ENCODE measurements at regions not wholly inside any gene's neighbourhood (a gene's known extent, or its start where the extent isn't known, plus 50 kb on each side); places are given as distances from the start of the nearest gene placed in this dataset.

DNA sequence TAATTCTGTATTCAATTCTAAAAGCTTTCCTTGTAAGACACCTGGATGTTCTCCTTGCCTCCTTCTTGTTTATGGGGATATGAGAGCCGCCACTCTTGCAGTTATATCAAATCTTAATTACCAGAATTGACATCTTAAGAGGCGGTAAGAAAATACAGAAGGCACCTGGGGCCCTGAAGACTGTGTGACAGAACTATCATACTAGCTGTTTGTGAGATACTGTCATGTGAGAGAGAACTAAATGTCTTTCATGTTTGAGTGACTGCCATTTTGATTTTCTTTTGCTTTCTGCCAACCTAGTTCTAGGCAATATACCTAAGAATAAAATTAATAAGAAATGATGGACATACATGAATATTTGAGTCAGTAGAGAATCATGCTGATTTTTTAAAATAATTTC is 340.2 kb upstream of the SMIM31 start:
- Mint-ChIP-seq H3K9me3 (peaks cover 16% of the 10 kb centered on the region), H3K27me3 (ENCODE audit: low read depth) (no peaks in the 10 kb centered on the region), H3K4me1 (no peaks in the 10 kb centered on the region), H3K36me3 (no peaks in the 10 kb centered on the region), H3K27ac (no peak overlapping the region), H3K4me3 (no peak overlapping the region)
- TF ChIP-seq EMX1 (CRISPR knock-in tag; IDR thresholded peaks at IDR 0.05) (no peak), FOXJ3 (CRISPR knock-in tag; IDR thresholded peaks at IDR 0.05; ENCODE audit: borderline replicate concordance) (no peak), NR2C2 (CRISPR knock-in tag; IDR thresholded peaks at IDR 0.05) (no peak), GABPB1 (CRISPR knock-in tag; IDR thresholded peaks at IDR 0.05) (no peak), SP1 (CRISPR knock-in tag; conservative IDR thresholded peaks at IDR 0.05) (no peak), JUN (CRISPR knock-in tag; IDR thresholded peaks at IDR 0.05) (no peak), CREB1 (CRISPR knock-in tag; IDR thresholded peaks at IDR 0.05) (no peak), NR3C1 (CRISPR knock-in tag; conservative IDR thresholded peaks at IDR 0.05; ENCODE audit: low read depth) (no peak), NR1H2 (CRISPR knock-in tag; IDR thresholded peaks at IDR 0.05) (no peak)
- TF ChIP-seq, protein P1, sequence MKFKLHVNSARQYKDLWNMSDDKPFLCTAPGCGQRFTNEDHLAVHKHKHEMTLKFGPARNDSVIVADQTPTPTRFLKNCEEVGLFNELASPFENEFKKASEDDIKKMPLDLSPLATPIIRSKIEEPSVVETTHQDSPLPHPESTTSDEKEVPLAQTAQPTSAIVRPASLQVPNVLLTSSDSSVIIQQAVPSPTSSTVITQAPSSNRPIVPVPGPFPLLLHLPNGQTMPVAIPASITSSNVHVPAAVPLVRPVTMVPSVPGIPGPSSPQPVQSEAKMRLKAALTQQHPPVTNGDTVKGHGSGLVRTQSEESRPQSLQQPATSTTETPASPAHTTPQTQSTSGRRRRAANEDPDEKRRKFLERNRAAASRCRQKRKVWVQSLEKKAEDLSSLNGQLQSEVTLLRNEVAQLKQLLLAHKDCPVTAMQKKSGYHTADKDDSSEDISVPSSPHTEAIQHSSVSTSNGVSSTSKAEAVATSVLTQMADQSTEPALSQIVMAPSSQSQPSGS (CRISPR knock-in tag; IDR thresholded peaks at IDR 0.05; ENCODE audit: borderline replicate concordance, low read depth), result no peak
- TF ChIP-seq, protein P2, sequence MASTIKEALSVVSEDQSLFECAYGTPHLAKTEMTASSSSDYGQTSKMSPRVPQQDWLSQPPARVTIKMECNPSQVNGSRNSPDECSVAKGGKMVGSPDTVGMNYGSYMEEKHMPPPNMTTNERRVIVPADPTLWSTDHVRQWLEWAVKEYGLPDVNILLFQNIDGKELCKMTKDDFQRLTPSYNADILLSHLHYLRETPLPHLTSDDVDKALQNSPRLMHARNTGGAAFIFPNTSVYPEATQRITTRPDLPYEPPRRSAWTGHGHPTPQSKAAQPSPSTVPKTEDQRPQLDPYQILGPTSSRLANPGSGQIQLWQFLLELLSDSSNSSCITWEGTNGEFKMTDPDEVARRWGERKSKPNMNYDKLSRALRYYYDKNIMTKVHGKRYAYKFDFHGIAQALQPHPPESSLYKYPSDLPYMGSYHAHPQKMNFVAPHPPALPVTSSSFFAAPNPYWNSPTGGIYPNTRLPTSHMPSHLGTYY (CRISPR knock-in tag; IDR thresholded peaks at IDR 0.05), result no peak
- TF ChIP-seq, protein P3, sequence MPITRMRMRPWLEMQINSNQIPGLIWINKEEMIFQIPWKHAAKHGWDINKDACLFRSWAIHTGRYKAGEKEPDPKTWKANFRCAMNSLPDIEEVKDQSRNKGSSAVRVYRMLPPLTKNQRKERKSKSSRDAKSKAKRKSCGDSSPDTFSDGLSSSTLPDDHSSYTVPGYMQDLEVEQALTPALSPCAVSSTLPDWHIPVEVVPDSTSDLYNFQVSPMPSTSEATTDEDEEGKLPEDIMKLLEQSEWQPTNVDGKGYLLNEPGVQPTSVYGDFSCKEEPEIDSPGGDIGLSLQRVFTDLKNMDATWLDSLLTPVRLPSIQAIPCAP (CRISPR knock-in tag; IDR thresholded peaks at IDR 0.05), result no peak
- TF ChIP-seq, protein P4, sequence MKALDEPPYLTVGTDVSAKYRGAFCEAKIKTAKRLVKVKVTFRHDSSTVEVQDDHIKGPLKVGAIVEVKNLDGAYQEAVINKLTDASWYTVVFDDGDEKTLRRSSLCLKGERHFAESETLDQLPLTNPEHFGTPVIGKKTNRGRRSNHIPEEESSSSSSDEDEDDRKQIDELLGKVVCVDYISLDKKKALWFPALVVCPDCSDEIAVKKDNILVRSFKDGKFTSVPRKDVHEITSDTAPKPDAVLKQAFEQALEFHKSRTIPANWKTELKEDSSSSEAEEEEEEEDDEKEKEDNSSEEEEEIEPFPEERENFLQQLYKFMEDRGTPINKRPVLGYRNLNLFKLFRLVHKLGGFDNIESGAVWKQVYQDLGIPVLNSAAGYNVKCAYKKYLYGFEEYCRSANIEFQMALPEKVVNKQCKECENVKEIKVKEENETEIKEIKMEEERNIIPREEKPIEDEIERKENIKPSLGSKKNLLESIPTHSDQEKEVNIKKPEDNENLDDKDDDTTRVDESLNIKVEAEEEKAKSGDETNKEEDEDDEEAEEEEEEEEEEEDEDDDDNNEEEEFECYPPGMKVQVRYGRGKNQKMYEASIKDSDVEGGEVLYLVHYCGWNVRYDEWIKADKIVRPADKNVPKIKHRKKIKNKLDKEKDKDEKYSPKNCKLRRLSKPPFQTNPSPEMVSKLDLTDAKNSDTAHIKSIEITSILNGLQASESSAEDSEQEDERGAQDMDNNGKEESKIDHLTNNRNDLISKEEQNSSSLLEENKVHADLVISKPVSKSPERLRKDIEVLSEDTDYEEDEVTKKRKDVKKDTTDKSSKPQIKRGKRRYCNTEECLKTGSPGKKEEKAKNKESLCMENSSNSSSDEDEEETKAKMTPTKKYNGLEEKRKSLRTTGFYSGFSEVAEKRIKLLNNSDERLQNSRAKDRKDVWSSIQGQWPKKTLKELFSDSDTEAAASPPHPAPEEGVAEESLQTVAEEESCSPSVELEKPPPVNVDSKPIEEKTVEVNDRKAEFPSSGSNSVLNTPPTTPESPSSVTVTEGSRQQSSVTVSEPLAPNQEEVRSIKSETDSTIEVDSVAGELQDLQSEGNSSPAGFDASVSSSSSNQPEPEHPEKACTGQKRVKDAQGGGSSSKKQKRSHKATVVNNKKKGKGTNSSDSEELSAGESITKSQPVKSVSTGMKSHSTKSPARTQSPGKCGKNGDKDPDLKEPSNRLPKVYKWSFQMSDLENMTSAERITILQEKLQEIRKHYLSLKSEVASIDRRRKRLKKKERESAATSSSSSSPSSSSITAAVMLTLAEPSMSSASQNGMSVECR (CRISPR knock-in tag; IDR thresholded peaks at IDR 0.05; ENCODE audit: borderline replicate concordance), result no peak
- ChIA-PET POLR2A (no interaction called here), CTCF (no interaction called here)
- no peak for ATAC-seq
- DNase-seq (ENCODE audit: low spot score), result no peak

DNA sequence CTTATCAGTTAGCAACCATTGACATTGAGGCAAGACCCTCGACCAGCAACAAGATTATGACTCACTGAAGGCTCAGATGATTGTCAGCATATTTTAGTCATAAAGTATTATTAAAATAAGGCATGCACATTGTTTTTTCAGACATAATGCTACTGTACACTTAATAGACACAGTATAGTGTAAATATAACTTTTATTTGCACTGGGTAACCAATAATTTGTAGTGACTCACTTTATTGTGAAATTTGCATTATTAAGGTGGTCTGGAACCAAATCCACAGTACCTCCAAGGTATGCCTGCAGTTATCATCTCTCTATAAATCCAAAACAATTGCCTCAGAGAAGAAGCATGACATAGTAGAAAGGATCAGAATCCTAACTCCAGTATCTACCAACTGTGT is 330.1 kb upstream of the SMIM31 start:
- Mint-ChIP-seq H3K4me1 (no peaks in the 10 kb centered on the region), H3K27ac (no peak overlapping the region), H3K4me3 (no peak overlapping the region), H3K27me3 (ENCODE audit: low read depth) (no peaks in the 10 kb centered on the region), H3K36me3 (no peaks in the 10 kb centered on the region), H3K9me3 (peaks cover 14% of the 10 kb centered on the region)
- DNase-seq (ENCODE audit: low spot score) (no peak), ATAC-seq (no peak)
- TF ChIP-seq ZNF263 (CRISPR knock-in tag; IDR thresholded peaks at IDR 0.05; ENCODE audit: low read depth) (no peak), ZNF423 (CRISPR knock-in tag; IDR thresholded peaks at IDR 0.05) (no peak), ELF4 (CRISPR knock-in tag; IDR thresholded peaks at IDR 0.05; ENCODE audit: low read depth) (no peak), RELA (CRISPR knock-in tag; IDR thresholded peaks at IDR 0.05; ENCODE audit: borderline replicate concordance) (no peak)
- TF ChIP-seq, protein P5, sequence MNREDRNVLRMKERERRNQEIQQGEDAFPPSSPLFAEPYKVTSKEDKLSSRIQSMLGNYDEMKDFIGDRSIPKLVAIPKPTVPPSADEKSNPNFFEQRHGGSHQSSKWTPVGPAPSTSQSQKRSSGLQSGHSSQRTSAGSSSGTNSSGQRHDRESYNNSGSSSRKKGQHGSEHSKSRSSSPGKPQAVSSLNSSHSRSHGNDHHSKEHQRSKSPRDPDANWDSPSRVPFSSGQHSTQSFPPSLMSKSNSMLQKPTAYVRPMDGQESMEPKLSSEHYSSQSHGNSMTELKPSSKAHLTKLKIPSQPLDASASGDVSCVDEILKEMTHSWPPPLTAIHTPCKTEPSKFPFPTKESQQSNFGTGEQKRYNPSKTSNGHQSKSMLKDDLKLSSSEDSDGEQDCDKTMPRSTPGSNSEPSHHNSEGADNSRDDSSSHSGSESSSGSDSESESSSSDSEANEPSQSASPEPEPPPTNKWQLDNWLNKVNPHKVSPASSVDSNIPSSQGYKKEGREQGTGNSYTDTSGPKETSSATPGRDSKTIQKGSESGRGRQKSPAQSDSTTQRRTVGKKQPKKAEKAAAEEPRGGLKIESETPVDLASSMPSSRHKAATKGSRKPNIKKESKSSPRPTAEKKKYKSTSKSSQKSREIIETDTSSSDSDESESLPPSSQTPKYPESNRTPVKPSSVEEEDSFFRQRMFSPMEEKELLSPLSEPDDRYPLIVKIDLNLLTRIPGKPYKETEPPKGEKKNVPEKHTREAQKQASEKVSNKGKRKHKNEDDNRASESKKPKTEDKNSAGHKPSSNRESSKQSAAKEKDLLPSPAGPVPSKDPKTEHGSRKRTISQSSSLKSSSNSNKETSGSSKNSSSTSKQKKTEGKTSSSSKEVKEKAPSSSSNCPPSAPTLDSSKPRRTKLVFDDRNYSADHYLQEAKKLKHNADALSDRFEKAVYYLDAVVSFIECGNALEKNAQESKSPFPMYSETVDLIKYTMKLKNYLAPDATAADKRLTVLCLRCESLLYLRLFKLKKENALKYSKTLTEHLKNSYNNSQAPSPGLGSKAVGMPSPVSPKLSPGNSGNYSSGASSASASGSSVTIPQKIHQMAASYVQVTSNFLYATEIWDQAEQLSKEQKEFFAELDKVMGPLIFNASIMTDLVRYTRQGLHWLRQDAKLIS (CRISPR knock-in tag; IDR thresholded peaks at IDR 0.05; ENCODE audit: borderline replicate concordance), result no peak
- CTCF ChIA-PET, result no interaction called here
- POLR2A ChIA-PET, result no interaction called here

All from WTC11 (cell line).